ENCODE measurements at regions not wholly inside any gene's neighbourhood (a gene's known extent, or its start where the extent isn't known, plus 50 kb on each side); places are given as distances from the start of the nearest gene placed in this dataset.

- no peak for TF ChIP-seq CTCF (IDR thresholded peaks at IDR 0.05; ENCODE audit: low read length)
- no peak for TF ChIP-seq EZH2phosphoT487 (IDR thresholded peaks at IDR 0.05; ENCODE audit: low read length)
- TF ChIP-seq EZH2 (optimal IDR thresholded peaks at IDR 0.05; ENCODE audit: low read depth, low read length): no peak
Measured at GRCh38 chr3:124567179-124567578, 163.1 kb upstream of the UMPS start.
